PC-9 (cell line): ENCODE measurements at regions not wholly inside any gene's neighbourhood (a gene's known extent, or its start where the extent isn't known, plus 50 kb on each side); places are given as distances from the start of the nearest gene placed in this dataset.
"Not testable (repeated sequence)": the region's sequence is repeated elsewhere in the genome, so short reads cannot be mapped to it uniquely, and the experiment has no call there.

Source experiments
- BruUV-seq: library from RNA; stranded (reverse); fragments of 400-500 nt; replicated peaks from 2 replicates; lab custom pipeline; 2021; lab: Mats Ljungman, UMichigan
- CTCF ChIA-PET: fragments of 300-600 bp; sonication (Branson Sonifier 250); formaldehyde crosslinking; loops from one replicate; lab custom pipeline; 2022; ENCODE audit warnings: antibody characterized with exemption; lab: Charles Lee
- POLR2A ChIA-PET: fragments of 300-600 bp; sonication (Branson Sonifier 250); formaldehyde crosslinking; loops from one replicate; lab custom pipeline; 2022; ENCODE audit warnings: antibody characterized with exemption; ENCODE audit not compliant: unreplicated experiment; lab: Charles Lee
- DNase-seq, 2 experiments: peaks; one replicate each; pipeline versions ENCODE4 v3.0.0 to v3.0.0-alpha.2; 2015 to 2022; ENCODE audit warnings: mixed read lengths in 1 of 2
- H2AFZ ChIP-seq: fragments of 200-600 bp; sonication (generic); 2 replicates; pipeline ENCODE4 v1.8.1; 2017; ENCODE audit warnings: antibody characterized with exemption
- H3F3A ChIP-seq: fragments of 200-600 bp; sonication (generic); 2 replicates; pipeline ENCODE4 v1.8.1; 2017; ENCODE audit warnings: antibody characterized with exemption, mild to moderate bottlenecking, low read depth; ENCODE audit not compliant: insufficient read depth
- H3K27ac ChIP-seq: fragments of 200-600 bp; sonication (generic); 2 replicates; pipeline ENCODE4 v1.6.1; 2016; ENCODE audit warnings: mixed run types
- H3K27me3 ChIP-seq: fragments of 200-600 bp; sonication (generic); 2 replicates; pipeline ENCODE4 v1.6.1; 2016; ENCODE audit warnings: low read depth, mixed run types; ENCODE audit not compliant: insufficient read depth
- H3K36me3 ChIP-seq: fragments of 200-600 bp; sonication (generic); 2 replicates; pipeline ENCODE4 v1.6.1; 2016; ENCODE audit warnings: low read depth, mixed run types
- H3K4me1 ChIP-seq: fragments of 200-600 bp; sonication (generic); replicated peaks from 2 replicates; pipeline ENCODE4 v1.6.1; 2016; ENCODE audit warnings: mixed run types; ENCODE audit not compliant: insufficient read depth
- H3K4me2 ChIP-seq: fragments of 200-600 bp; sonication (generic); 2 replicates; pipeline ENCODE4 v1.6.1; 2017; ENCODE audit warnings: mixed run types
- H3K4me3 ChIP-seq: fragments of 200-600 bp; sonication (generic); 2 replicates; pipeline ENCODE4 v1.6.1; 2016; ENCODE audit warnings: mixed run types
- H3K79me2 ChIP-seq: fragments of 200-600 bp; sonication (generic); 2 replicates; pipeline ENCODE4 v1.6.1; 2017; ENCODE audit warnings: low read depth, mixed run types
- H3K9me2 ChIP-seq: fragments of 200-600 bp; sonication (generic); 2 replicates; pipeline ENCODE4 v1.8.1; 2017; ENCODE audit warnings: mild to moderate bottlenecking; ENCODE audit not compliant: insufficient read depth
- H3K9me3 ChIP-seq: fragments of 200-600 bp; sonication (generic); 2 replicates; pipeline ENCODE4 v1.8.1; 2016; ENCODE audit warnings: low read depth; ENCODE audit not compliant: insufficient read depth
- H4K20me1 ChIP-seq: fragments of 200-600 bp; sonication (generic); 2 replicates; pipeline ENCODE4 v1.8.1; 2017; ENCODE audit not compliant: insufficient read depth
- CTCF ChIP-seq: fragments of 200-600 bp; sonication (generic); conservative IDR thresholded peaks from 2 replicates; pipeline ENCODE4 v1.6.1; 2017; ENCODE audit warnings: mixed run types, antibody characterized with exemption, mild to moderate bottlenecking, moderate library complexity
- EZH2 ChIP-seq: fragments of 200-600 bp; sonication (generic); IDR thresholded peaks from 2 replicates; pipeline ENCODE4 v1.8.0; 2017; ENCODE audit warnings: antibody characterized with exemption, low read depth
- intact Hi-C: fragments of 100-400 bp; cut with micrococcal nuclease; formaldehyde crosslinking; loops from one replicate; pipeline ENCODE4 v1.10.0; 2022; ENCODE audit not compliant: unreplicated experiment

- no peaks in the 10 kb centered on the region for H3K9me3 ChIP-seq
- H3K79me2 ChIP-seq, result no peaks in the 10 kb centered on the region
- no peak overlapping the region for H3K4me3 ChIP-seq
- no peaks in the 10 kb centered on the region for H3K4me1 ChIP-seq
- ChIA-PET CTCF (no interaction called here), POLR2A (no interaction called here)
- H2AFZ ChIP-seq, result no peak overlapping the region; the same call in 1 of the 2 replicates
- no peak for TF ChIP-seq CTCF
- no peak for TF ChIP-seq EZH2
- no peaks in the 10 kb centered on the region for H3F3A ChIP-seq
- intact Hi-C loops, result no loop called here
- no peaks in the 10 kb centered on the region for H3K9me2 ChIP-seq
- no peaks in the 10 kb centered on the region for H3K36me3 ChIP-seq
- H3K4me2 ChIP-seq, result no peak overlapping the region
- H3K27ac ChIP-seq, result no peak overlapping the region
- no peak for DNase-seq
- no peaks in the 10 kb centered on the region for H3K27me3 ChIP-seq
- H4K20me1 ChIP-seq, result no peaks in the 10 kb centered on the region
- BruUV-seq, result no TSS peak
These were observed 75.6 kb upstream of the RXFP1 start for GRCh38 chr4:158446106-158446505.

GRCh38 chr4:158450741-158451140, 70.9 kb upstream of the RXFP1 start:
- no peaks in the 10 kb centered on the region for H3F3A ChIP-seq
- no peaks in the 10 kb centered on the region for H3K79me2 ChIP-seq
- H3K9me3 ChIP-seq, result no peaks in the 10 kb centered on the region
- TF ChIP-seq EZH2, result no peak
- TF ChIP-seq CTCF, result no peak
- H3K4me1 ChIP-seq, result no peaks in the 10 kb centered on the region
- no peaks in the 10 kb centered on the region for H3K36me3 ChIP-seq
- H3K4me2 ChIP-seq, result no peak overlapping the region
- H4K20me1 ChIP-seq, result no peaks in the 10 kb centered on the region
- no peaks in the 10 kb centered on the region for H3K27me3 ChIP-seq
- BruUV-seq, result no TSS peak
- H3K27ac ChIP-seq, result no peak overlapping the region
- intact Hi-C loops, result no loop called here
- H3K9me2 ChIP-seq, result no peaks in the 10 kb centered on the region
- POLR2A ChIA-PET, result no interaction called here
- no peak overlapping the region for H2AFZ ChIP-seq
- DNase-seq, result no peak
- CTCF ChIA-PET, result no interaction called here
- no peak overlapping the region for H3K4me3 ChIP-seq

- H3K4me2 ChIP-seq, H3K27me3 ChIP-seq, DNase-seq, H3K9me2 ChIP-seq, POLR2A ChIA-PET, H3K4me1 ChIP-seq, H3F3A ChIP-seq, H2AFZ ChIP-seq, H3K36me3 ChIP-seq, CTCF ChIA-PET, BruUV-seq, H3K79me2 ChIP-seq, H3K9me3 ChIP-seq, intact Hi-C loops, H3K4me3 ChIP-seq, H4K20me1 ChIP-seq, H3K27ac ChIP-seq: not testable (repeated sequence)
These were observed 69.6 kb upstream of the RXFP1 start for GRCh38 chr4:158452116-158452515.

GRCh38 chr4:158458271-158458895, 63.3 kb upstream of the RXFP1 start:
- Histone ChIP-seq H3K27ac (no peak overlapping the region), H3F3A (no peaks in the 10 kb centered on the region), H3K36me3 (no peaks in the 10 kb centered on the region), H3K4me2 (no peak overlapping the region), H2AFZ (no peak overlapping the region), H3K4me1 (no peaks in the 10 kb centered on the region), H3K4me3 (no peak overlapping the region), H3K79me2 (no peaks in the 10 kb centered on the region), H3K27me3 (no peaks in the 10 kb centered on the region), H3K9me3 (no peaks in the 10 kb centered on the region), H3K9me2 (no peaks in the 10 kb centered on the region), H4K20me1 (no peaks in the 10 kb centered on the region)
- no peak for DNase-seq
- intact Hi-C loops, result no loop called here
- TF ChIP-seq EZH2 (no peak), CTCF (no peak)
- BruUV-seq, result no TSS peak
- CTCF ChIA-PET, result no interaction called here
- POLR2A ChIA-PET, result no interaction called here
